Femur (tissue), 1 donor: ENCODE measurements at regions not wholly inside any gene's neighbourhood (a gene's known extent, or its start where the extent isn't known, plus 50 kb on each side); places are given as distances from the start of the nearest gene placed in this dataset.
"Not testable (repeated sequence)": the region's sequence is repeated elsewhere in the genome, so short reads cannot be mapped to it uniquely, and the experiment has no call there.

Experiments used
- DNase-seq: peaks from one replicate; pipeline ENCODE4 v3.0.0-alpha.2; 2017

DNA sequence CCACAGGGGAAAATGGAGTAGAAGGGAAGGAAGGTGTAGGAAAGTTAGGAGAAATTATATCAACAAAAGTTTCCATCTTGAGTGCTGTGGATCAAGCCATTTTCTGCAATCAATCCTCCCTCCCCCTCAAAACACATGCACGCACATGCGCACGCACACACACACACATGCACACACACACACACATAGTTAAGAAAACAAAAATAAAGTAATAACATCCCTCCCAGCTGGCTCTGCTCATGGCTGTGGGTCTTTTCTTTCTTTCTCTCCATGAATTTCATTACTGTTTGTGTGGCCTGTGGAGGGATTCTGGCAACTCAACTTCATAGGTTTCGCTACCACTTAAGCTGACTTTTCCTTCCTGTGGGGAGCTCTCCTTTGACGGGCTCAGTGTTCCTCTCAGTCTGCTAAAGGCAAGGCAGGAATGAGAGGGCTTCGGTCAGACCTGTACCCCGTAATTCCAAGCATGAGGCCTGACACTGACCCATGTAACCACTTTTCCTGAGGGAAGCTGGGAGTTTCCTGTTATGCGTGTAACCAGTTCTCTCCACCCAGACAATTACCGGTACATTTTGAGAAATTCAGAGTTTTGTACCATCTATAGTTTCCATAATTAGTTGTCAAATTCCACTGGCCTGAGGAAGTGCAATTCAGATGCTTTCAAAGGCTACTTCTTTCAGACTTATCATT is 79.8 kb downstream of the ZNF92 start:
- DNase-seq: no peak

DNA sequence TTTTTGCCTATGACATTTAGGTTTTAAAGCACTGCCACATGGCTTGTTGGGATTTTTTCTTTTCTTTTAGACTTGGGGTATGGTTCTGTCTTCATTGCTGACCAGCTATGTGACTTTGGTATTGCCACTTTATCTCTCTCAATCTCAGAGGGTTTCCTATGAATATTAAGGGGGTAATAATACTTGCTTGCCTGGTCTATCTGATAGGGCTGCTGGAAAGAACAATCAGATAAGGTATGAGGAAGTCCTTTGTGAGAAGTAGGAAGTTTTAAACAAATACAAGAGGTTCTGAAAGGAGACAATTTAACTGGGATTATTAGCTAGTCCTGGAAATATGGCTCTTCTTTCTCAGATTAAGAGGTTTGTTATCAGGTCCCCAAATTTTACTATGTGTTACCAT is 80.8 kb downstream of the ZNF92 start:
- DNase-seq: no peak

DNA sequence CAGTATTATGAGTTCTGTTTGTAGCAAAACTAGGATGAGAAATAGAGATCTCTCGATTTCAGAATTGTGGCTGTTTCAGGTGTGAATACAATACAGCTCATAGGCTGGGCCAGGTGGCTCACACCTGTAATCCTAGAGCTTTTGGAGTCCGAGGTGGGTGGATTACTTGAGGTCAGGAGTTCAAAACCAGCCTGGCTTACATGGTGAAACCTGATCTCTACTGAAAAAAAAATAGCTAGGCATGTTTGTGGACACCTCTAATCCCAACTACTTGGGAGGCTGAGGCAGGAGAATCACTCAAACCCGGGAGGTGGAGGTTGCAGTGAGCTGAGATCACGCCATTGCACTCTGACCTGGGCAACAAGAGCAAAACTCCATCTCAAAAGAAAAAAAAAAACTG is 81.4 kb downstream of the ZNF92 start:
- not testable (repeated sequence) for DNase-seq

DNA sequence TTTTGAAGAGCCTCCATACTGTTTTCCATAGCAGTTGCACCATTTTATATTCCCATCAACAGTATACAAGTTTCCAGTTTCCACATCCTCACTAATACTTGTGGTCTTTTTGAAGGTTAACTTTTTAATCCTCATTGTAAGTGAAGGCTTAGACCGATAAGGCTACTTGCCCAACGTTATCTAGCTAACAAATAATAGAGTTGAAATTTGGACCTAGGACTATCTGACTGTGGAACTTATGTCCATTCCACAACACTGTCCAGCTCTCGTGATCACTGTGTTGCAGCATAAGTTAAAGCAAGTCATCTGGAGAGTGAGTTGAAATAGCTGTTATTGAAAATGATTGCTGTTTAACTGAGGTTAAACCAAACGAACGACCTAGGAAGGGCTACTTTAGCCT is 84.0 kb downstream of the ZNF92 start:
- no peak for DNase-seq

DNA sequence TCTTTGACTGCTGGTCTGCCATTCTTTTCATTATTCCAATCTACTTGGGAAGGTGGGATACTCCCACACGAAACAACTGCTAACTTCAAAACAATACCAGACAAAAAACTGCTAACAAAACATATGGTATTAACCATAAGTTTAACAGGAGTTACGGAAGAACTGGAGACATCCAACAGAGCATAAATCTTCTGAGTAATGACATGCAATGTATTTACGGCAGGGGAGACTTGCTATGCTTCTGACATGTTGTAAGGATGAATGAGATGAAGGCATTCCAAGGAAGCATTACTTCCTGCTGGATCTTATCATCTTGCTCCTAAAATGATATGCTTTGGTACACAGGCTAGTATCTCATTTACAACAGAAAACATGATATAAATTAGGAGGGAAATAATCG is 85.8 kb downstream of the ZNF92 start:
- no peak for DNase-seq

DNA sequence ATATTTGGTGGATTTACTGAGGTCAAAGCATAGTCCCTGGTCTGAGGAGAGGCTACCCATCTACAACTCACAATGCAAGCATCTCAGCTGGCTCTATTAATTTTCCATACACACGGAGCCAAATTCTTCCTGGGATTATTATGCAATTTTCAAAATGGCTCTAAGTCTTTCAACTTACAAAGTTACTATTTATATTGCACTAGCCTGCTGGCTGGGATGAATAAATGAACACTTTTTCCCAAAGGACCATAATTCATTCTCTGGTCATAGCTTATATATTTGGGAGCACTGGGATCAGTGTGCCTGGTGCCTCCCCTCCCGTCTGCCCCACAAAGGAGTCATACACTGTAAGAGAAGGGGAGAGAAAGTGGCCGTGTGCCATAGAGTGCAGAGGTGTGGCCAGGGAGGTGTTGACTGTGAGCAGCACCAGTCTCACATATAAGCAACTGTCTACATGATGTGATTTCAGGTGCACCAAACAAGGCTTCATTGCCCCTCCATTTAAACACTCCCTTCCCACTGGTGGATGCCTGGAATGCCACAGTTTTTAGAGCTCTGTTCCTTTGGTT is 88.6 kb downstream of the ZNF92 start:
- peak; percentile 20 for DNase-seq

DNA sequence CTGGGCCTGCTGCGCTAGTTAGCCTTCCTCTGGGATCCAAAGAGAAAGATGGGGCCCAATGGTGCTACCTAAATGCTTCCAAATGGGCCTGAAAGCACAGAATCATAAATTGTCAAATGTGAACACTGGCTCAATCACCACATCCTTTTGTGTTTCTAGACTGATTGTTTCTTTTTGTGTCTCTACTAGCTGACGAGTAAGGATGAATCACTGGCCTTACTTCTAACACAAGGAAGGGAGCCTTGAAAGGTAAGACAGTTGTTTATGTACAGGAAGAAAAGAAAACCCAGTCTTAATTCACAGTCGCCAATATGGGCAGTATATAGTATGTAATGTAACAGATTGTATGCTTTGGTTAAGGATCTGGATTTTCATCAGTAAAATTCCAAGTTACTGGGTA is 89.5 kb downstream of the ZNF92 start:
- DNase-seq: no peak

DNA sequence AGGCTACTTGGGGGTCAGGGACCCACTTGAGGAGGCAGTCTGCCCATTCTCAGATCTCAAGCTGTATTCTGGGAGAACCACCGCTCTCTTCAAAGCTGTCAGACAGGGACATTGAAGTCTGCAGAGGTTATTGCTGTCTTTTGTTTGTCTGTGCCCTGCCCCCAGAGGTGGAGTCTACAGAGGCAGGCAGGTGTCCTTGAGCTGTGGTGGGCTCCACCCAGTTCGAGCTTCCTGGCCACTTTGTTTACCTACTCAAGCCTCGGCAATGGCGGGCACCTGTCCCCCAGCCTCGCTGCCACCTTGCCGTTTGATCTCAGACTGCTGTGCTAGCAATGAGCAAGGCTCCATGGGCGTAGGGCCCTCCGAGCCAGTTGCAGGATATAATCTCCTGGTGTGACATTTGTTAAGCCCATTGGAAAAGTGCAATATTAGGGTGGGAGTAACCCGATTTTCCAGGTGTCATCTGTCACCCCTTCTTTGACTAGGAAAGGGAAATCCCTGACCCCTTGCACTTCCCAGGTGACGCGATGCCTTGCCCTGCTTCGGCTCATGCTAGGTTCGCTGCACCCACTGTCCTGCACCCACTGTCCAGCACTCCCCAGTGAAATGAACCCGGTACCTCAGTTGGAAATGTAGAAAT is 96.4 kb downstream of the ZNF92 start:
- DNase-seq: not testable (repeated sequence)

DNA sequence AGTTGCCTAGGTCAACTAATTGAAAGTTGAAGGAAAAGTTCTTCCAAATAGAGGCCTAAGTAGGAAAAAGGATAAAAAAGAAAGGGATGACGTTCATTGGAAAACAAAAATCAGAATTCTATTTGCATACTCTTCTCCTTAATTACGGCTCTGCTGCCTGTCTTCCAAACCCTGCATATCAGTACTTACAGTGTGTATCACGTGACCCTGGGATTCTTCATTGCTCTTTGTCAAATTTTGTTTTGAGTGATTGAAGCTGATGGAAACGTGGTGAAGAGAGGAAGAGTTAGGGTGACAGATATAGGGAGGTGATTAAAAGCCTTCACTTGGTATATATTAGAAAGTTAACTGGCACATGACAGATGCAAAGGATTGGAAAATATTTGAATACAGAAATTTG is 97.9 kb downstream of the ZNF92 start:
- no peak for DNase-seq

DNA sequence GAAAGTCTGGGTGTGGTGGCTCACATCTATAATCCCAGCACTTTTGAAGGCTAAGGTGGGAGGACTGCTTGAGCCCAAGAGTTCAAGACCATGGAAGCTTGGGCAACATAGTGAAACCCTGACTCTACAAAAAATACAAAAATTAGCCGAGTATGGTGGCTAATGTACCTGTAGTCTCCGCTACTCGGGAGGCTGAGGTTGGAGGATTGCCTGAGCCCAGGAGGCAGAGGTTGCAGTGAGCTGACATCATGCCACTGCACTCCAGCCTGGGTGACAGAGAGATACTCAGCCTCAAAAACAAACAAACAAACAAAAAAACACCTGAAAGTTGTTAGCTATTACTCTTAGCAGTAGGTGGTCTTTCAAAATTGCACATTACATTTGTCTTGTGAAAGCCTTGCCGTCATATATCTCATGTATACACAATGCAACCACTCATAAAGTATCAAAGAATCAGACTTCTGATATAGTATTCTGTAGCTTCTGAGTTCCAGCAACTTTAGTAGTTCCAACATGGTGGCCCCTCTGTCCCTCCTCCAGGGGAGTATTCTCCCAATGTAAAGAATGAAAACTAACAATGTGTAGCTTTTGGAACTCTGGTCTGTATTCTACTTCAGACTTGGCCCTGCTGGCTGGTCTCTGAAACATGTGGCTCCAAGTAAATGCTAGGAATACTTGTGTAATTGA is 101.5 kb downstream of the ZNF92 start:
- no peak for DNase-seq

DNA sequence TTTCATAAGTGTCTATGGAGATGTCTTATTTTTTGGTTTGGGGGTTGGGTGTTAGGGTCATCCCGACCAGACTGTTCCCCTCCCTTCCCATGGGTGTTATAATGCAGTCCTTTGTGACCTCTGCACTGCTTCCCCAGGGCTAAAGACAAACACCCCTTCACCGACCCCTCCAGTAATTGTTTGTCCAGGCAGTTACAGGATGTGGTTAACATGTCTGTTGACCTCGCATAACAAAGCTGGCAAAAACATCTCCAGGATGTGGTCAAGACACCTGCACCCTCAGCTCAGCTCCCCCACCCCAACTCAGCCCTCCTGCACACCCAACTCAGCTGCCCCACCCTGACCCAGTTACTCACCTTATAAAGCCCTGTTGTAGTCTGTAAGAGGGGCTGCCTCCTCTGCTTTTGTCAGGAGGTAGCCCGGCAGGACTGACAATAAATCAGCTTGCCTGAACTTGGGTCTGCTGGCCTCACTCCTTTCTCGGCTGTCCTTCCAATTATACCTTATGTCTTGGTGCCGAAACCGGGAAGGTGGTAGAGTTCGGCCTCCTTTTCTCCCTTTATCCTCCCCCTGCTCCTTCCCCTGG is 102.2 kb downstream of the ZNF92 start:
- peak; percentile 20 for DNase-seq

DNA sequence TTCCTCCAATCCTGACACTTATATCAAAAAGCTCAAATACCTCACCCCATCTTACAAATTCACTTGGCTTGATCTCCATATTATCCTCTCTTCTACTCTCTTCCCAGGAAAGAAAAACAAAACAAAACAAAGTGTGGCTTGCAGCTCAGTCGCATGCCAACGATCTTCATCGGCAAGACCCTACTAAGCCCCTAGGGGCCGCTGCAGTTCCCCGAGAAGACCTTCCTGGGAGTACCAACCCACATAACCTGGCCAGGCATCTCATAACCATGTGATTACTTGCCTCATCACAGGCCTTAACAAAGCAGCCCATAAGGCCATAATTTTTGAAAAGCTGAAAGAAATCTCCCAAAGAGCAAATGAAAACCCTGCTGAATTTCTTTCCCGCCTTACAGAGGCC is 103.7 kb downstream of the ZNF92 start:
- DNase-seq: no peak

DNA sequence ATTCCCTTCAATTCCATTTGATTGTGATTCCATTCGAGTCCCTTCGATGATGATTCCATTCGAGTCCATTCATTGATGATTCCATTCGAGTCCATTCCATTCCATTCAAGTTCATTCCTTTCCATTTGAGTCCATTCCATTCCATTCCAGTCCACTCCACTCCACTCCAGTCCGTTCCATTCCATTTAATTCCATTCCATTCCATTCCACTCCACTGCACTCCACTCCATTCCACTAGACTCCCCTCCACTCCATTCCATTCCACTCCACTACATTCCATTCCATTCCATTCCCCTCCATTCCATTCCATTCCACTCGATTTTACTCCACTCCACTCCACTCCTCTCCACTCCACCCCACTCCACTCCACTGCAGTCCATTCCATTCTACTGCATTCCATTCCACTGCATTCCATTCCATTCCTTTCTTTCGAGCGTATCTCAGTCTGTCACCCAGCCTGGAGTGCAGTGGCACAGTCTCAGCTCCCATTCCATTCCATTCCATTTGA is 115.7 kb downstream of the ZNF92 start:
- no peak for DNase-seq

DNA sequence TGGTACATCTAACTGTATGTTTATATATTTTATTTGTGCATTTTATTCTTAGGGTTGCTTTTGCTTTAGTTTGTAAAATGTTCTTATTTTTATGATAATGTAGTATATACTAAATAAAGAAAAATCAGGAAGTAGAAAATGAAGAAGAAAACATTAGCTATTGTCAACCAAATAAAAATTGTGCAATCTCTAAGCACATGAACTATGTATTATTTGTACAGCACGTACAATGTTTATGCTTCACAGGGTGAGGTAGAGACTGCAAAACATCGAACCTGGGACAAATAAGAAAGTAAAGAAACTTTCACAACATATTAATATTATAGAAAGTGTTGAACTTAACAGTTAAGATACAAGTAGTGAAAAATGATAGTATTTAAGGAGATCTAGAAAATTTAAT is 123.0 kb downstream of the ZNF92 start:
- not testable (repeated sequence) for DNase-seq

DNA sequence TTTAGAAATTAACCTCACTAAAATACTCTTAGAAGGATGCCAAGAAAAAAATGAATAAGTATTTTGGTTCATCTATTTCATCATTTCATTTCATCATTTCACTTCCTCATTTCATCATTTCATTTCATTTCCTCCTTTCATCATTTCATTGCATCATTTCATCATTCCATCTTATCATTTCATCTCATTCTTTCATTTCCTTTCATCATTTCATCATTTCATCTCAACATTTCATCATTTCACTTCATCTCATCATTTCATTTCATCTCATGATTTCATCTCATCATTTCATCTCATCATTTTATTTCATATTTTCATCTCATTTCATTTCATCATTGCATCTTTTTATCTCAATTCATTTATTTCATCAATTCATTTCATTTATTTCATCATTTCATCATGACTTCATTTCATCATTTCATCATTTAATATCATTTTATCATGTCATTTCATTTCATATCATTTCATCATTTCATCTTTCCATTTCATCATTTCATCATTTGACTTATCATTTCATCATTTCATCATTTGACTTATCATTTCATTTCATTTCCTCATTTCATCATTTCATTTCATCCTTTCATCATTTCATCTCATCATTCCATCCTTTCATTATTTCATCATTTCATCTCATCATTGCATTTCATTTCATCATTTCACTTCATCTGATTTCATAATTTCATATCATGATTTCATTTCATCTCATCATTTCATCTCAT is 129.9 kb downstream of the ZNF92 start:
- DNase-seq: no peak

DNA sequence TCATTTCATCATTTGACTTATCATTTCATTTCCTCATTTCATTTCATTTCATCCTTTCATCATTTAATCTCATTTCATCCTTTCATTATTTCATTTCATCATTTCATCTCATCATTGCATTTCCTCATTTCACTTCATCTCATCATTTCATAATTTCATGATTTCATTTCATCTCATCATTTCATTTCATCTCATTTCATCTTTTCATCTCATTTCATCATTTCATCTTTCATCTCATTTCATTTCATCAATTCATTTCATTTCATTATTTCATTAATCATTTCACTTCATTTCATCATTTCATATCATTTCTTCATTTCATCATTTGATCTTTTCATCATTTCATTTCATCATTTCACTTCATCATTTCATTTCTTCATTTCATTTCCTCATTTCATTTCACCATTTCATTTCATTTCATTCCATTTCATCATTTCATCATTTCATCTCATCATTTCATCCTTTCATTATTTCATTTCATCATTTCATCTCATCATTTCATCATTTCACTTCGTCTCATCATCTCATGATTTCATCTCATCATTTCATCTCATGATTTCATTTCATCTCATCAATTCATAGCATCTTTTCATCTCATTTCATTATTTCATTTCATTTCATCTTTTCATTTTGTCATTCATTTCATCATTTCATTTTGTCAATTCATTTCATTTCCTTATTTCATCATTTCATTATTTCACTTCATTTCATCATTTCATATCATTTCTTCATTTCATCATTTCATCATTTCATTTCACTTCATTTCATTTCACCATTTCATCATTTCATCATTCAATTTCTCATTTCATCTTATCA is 131.1 kb downstream of the ZNF92 start:
- DNase-seq: not testable (repeated sequence)

DNA sequence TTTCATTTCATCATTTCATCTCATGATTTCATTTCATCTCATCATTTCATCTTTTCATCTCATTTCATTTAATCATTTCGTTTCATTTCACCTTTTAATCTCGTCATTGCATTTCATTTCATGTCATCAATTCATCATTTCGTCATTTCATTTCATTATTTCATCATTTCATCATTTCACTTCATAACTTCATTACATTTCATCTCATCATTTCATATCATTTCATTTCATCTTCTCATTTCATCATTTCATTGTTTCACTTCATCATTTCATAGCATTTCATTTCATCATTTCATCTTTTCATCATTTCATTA is 131.6 kb downstream of the ZNF92 start:
- DNase-seq: not testable (repeated sequence)

DNA sequence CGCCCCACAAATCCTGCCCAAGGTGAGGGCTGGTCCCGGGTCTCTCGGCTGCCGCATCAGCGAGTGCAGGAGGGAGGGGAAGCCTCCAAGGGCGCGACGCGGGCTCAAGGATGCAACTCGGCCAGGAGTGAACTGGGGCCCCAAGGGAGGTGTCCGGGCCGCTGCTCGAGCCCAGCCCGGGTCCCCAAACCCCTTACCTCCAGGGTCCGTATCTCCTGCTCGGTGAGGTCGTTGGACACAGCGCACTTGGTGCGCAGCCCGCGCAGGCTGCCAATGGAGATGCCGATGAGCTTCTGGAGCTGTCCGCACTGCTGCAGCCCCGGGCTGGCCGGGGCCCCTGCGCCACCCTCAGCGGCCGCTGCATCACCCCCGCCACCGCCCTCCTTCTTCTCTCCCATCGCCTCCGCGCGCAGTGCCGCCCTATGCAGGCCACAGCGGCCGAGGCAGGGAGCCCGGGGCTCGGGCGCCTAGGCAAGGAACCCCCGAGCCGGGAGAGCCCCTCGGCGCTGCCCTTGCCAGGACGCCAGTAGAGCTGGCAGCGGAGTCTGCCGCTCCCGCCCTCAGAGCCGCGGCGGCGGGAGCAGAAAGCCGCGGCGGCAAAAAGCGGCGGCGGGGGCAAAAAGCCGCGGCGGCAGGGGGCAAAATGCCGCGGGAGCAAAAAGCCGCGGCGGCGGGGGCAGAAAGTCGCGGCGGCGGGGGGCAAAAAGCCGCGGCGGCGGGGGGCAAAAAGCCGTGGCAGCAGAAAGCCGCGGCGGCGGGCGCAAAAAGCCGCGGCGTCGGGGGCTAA is 135.1 kb downstream of the ZNF92 start:
- DNase-seq: not testable (repeated sequence)

DNA sequence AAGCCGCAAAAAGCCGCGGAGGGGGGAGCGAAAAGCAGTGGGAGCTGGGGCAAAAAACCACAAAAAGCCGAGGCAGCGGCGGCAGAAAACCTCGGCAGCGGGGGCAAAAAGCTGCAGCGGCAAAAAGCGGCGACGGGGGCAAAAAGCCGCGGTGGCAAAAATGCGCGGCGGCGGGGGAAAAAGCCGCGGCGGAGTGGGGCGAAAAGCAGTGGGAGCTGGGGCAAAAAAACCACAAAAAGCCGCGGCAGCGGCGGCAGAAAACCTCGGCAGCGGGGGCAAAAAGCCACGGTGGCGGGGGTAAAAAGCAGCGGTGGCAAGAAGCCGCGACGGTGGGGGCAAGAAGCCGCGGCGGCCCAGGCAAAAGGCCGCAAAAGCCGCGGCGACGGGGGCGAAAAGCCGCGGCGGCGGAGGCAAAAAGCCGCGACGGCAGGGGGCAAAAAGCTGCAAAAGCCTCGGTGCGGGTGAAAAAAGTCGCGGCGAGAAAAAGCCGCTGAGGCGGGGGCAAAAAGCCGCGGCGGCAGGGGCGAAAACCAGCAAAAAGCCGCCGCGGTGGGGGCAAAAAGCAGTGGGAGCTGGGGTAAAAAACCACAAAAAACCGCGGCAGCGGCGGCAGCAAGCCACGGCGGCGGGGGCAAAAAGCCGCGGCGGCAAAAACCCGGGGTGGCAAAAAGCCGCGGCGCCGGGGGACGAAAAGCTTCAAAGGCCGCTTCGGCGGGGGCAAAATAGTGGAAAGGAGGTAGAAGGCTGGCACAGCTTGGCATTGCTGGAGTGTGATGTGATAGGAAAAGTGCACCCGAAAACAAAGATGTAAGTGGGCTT is 135.9 kb downstream of the ZNF92 start:
- no peak for DNase-seq

DNA sequence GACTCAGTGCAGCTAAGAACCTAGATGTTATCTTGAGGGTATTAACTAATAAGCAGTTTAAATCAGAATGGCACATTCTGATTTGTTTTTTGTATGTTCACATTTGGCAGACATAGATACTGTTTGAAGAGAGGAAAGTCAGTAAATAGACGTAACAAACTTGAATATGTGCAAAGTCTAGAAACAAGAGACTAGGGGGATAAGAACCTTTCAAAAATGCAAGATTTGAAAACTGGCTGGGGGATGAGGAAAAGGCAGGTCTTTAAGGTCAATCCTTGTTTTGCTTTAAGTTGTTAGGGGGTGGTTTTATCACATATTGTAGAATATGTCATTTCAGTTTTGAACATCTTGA is 136.5 kb downstream of the ZNF92 start:
- DNase-seq: not testable (repeated sequence)
